HG03378 (cell line): ENCODE measurements at regions not wholly inside any gene's neighbourhood (a gene's known extent, or its start where the extent isn't known, plus 50 kb on each side); places are given as distances from the start of the nearest gene placed in this dataset.
"Not testable (repeated sequence)": the region's sequence is repeated elsewhere in the genome, so short reads cannot be mapped to it uniquely, and the experiment has no call there.

Experiments used
- ATAC-seq: cut with Tn5 transposase; IDR thresholded peaks from one replicate; pipeline ENCODE4 v1.9.1; 2021; ENCODE audit warnings: mild to moderate bottlenecking, moderate library complexity; ENCODE audit not compliant: unreplicated experiment

DNA sequence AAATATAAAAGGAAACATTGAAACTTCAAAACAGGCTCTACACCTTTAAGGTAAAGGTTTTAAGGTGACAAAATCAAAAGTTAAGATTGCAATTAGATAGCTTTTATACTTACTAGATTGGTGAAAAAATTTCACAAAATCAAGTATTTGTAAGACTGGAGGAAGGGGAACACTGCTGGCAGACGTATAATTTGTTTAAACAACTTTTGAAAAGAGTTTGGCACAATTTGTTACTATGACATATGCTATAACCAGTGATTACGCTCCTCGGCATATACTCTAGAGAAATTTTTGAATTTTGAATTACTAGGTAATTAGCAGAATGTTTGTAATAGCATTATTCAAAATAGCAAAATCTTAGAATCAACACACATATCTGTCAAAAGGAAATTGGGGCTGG, 425.0 kb downstream of the LRRIQ3 start:
- no peak for ATAC-seq

DNA sequence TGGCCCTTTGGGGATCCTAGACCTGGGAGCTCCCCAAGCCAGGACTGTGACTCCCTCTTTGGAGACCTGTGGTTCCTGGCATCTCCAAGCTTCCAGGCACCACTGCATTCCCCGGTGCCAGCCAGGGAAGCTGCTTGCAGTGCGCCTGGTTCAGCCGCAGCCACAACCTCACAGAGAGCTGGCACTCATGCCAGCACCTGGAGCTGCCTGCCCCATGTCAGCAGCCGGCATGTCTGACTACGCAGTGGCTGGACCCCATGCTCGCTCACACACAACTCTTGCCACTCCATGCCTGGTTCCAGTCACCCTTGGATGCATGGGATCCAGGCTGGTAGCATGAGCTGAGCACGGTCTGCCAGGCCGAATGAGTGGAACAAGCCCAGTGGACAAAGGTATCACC, 426.6 kb downstream of the LRRIQ3 start:
- no peak for ATAC-seq

DNA sequence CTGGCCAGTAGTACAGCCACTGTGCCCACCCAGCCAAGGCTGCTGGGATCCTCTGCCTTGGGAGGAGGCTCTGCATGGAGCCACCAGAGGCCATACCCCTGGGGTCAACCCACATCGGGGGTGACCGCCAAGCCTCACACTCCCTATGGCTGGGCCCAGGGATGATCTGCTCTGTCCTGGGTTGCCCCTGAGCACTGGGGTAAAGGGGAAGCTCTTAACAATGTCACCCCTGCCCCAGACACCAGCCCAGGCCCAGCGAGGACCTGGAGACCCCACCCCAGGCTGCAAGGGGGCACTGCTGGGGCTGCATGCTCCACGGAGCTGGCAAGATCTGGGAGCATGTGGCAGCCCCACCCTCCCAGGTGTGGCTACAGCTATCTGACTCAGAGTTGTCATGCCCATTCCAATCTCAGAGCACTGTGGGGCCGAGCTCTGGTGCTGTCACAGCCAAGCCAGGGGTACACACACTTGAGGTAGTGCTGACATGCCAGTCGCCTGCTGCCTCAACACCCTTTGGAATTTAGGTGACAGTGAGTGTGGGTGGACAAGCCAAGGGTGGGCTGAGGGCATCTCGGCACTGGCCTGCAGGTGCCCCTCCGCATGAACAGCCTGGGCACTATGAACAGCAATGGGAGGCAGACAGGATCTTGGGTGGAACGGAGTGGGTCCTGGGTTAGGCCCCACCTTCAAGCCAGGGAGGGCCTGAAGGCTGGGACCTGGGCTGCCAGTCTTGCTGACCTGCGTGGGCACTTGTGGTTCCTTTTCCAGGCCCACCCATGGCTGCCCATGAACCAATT, 427.7 kb downstream of the LRRIQ3 start:
- ATAC-seq, result no peak

DNA sequence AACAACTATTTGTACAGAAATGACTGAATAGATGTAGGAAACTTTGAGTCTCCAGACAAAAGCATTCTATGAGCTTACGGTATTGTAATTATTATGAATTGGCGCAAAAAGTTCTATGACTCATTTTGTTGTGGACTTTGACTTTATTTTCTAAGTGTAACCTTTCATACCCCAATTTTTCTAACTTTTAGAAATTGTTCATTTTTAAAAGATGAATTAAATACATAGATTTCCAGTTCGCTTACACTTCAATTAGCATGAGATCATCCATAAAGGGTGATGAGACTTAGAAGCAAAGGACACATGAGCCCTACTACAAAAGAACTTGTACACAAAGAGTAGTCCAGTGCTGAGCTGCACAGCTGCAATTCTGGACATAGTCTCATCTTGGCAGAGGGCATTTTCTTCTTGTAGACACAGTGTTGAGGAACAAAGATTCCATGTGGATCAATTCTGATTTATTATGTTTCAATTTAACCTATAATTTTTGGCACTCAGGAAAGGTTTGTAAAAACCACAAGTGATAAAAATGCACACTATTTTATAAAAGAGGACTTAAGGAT, 431.1 kb downstream of the LRRIQ3 start:
- ATAC-seq, result no peak

DNA sequence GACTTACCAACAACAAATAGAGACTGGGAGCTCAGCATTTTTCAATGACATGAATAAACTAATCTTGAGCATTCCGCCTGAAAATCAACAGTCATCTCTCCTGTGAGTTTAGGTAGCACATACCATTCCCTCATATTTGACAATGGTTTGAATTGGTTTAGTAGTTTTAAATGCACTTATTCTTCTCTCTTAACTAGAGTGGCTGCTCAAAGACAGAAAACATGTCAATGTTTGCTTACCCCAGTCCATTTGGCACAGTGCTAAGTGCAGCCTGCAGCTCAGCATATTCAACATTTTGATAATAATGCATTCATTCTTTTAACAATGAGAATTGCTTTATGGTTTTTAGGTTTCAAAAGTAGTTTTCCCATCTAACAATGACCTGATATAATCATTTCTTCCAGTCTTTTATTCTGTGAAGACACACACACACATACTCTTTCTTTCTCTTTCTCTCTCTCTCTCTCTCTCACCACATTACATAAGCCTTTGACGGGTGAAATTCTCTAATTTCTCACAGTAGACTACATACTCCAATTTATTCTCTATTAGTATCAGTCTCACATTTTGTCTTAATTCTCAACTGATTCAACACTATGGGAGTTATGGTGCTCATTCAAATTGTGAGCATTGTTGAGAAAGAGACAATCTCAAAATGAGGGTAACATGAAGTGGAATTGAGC, 432.3 kb downstream of the LRRIQ3 start:
- ATAC-seq, result no peak

DNA sequence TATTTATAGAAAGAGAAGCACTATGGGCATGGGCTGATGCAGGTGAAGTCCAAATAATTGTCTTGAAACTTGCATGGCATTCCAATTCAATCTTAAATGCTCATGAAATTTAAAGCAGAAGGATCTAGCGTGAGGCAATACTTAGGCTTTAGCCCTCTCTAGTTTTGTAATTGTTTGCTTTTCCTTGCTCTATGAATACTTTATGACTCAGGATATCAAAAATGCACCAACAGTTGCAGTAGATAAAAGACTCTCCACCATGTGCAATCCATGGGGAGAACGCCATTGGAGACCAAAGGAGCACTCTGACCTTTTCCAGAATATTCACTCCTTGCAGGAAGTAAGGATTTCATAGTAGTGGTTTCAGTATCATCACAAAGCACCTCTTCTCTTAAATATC, 436.4 kb downstream of the LRRIQ3 start:
- ATAC-seq, result no peak

DNA sequence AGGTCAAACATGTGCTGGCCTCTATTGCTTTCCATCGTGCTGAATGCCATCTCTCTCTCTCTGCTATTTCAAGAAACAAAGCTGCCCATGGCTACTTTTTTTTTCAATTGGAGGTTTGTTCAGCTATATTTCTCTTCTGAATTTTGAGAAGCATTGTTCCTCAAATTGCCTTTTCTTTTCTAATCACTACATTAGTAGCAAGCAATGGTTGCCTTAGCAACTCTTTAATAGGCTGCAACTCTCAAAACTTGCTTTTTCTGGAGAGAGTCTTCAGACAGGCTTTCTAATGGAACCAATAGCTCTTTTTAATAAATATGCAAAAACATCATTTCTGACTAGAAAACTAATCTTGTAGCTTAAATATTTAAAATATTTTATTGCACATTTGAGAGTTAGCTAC, 439.0 kb downstream of the LRRIQ3 start:
- ATAC-seq, result no peak

DNA sequence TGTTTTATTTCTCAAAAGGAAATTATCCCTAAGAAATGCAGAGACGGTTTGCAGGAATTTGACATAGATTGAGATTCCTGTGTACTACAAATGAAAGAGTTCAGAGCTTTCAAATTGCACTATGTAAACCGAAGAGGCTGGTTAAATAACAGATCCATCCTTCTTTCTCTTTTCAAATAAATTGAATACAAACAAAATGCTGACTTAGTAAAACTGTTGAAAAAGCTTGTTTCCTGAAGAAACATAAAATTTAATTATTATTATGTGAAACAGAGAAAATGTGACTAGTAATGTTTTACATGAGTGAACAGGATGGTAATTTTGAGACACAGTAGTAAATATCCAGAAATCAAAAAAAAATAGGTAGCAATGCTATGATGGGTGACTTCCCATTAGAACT, 441.2 kb downstream of the LRRIQ3 start:
- ATAC-seq, result no peak

DNA sequence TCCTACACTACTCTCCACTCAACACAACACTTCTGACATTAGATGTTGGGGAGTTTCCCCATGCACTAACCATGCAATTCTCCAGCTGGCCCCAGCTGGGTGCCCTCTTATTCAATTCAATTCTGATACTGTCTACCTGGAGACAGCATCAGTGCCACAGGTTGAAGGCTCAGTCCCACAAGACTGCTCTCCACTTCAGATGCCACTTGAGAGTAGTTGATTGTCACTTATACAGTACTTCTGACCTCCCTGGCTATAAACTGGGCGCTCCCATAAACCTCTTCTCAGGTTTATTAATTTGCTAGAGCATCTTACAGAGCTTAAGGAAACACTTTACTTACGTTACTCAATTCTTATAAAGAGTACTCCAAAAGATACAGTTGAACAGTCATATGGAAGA, 442.3 kb downstream of the LRRIQ3 start:
- no peak for ATAC-seq

DNA sequence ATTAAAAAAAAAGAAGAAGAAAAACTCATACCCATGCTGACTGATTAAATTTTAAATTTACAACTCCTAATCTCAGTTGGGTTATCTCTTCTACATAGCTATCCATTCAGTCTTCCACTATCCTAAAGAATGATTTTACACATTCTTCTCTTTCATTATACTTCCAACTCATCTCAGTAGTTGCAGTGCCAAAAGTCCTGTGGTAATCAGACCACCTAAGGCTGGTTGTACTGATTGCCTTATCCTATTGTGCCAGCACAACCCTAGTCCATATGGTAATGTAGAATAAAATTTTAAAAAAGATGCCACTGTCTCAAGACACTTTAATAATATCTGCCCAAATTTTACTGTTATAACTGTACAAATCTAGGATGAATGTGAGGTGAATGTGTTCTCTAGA, 448.0 kb downstream of the LRRIQ3 start:
- no peak for ATAC-seq

DNA sequence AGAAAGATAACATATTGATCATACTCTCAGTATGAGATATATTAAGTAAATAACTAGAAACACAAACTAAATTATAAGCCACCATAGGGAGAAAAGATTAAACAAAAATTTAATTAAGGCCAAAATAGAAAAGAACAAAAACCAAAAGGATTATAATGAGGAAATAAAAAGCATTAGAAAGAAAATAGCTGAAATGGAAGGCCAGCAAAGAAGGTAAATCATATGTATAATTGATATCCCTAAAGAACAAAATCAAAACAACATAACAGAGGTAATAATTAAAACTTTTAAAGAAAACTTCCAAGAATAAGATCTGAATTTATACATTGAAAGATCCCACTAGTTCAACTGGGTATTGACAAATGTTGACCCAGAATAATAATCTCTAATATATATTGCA, 453.0 kb downstream of the LRRIQ3 start:
- no peak for ATAC-seq

DNA sequence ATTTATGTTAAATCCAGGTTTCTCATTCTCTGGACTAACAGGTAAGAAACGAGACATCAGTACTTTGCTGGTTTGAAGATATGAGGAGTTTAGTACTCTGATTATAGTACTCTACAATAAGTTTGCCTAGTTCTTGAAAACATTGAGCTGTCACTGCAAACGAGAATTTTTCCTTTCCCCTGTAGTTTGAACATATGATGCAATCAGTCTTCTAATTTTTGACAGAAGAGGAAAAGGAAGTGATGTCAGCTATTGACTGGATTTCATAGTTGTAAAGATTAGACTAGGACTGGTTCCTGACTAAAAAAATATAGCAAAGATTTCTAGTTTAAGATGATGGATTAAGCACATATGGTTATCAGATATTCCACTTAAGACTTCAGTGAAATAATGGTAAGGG, 461.9 kb downstream of the LRRIQ3 start:
- ATAC-seq, result no peak

DNA sequence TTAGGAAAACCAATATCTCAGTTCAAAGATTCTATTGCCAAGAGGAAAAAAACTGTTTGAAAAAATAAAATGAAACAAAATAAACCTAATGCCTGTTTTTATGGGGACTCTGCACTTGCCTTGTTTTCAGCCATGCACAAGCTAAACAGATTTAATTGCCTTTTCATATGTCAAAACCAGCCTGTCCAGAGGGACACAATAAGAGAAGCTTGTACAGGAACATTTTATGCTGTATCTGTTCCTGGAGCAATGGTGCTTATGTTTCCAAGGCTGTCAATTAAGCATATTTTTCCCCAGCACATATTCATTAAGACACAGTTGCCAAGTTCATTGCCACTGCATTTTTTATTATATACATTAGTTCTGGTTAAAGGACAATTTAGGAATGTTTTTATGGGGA, 470.9 kb downstream of the LRRIQ3 start:
- ATAC-seq, result no peak

DNA sequence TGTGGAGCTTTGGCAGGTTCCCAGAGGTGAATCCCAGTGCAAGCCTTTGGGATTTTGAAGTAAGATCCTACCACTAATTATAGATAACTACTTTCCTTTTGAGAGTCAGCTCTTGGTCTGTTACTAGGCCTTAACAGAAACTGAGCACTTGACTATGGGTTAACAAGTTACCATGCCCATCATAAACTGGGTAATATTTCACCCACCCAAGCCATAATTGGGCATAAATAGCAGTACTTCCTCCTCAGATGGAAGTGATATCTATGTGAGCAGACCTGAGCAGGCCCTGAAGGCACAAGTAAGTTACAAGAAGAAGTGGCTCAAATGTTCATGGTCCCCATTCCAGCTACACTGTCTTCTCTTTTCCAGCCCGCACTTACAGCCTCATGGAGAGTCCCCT, 475.9 kb downstream of the LRRIQ3 start:
- ATAC-seq, result no peak

DNA sequence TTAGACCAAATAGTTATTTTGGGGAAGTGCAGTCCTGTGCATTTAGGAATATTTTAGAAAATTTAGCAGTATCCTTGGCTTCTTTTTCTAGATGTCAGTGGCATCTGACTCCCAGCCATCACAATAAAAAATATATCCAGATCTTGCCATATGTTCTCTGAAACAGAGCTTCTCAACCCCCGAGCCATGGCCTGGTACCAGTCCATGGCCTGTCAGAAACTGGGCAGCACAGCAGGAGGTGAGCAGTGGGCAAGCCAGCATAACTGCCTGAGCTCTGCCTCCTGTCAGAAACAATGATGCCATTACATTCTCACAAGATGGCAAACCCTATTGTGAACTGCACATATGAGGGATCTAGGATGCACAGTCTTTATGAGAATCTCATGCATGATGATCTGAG, 480.0 kb downstream of the LRRIQ3 start:
- no peak for ATAC-seq

DNA sequence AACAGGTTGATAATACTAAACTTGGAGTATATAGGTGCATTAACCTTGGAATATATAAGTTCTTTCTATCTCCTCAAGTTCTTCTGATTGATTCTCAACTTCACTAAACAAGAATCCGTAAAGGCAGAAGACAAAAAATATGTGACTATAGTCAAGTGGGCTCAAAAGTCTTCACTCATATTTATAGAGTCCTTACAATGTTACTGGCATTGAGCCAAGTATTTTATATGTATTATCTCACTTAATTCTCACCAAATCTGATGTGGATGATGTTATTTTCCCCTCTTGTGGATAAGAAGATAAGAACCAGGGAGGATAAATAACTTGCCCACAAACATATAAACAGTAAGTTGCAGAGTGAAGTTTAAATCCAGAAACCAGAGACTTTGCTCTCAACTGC, 486.9 kb downstream of the LRRIQ3 start:
- no peak for ATAC-seq

DNA sequence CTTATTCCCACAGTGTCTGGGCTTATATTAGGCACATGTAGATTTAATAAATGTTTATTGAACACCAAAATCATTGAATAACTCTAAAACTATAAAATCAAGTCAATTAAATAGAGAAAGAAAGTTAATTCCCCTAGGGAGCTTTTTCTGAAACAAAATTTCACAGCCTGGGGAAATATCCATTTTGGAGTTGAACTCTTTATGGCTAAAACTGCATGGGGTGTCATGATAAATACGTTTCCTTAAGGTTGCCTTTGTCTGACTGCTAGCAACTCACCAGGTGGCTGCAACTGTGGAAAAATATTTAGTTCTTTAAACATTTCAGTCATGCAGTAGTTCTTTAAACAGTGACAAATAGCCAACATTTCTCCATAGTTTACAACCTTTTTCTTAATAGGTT, 496.1 kb downstream of the LRRIQ3 start:
- ATAC-seq, result no peak

DNA sequence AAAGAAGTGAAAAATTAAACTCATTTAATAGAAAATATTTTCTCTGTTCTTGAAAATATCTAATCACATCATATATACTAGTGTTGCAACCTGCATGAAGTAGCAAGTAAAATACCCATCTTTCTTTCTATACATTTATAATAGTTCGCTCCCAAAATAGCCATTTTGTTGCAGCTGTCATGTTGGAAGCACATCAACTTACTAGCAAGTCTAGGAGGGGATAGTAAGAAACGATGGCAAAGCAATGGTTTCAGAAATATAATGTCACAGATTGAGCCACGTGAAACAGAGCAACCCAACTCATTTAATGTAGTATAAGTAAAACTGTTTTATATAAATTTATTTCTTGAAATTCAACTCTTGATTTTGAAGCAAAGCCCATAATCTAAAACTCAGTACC, 521.8 kb downstream of the LRRIQ3 start:
- ATAC-seq, result no peak

DNA sequence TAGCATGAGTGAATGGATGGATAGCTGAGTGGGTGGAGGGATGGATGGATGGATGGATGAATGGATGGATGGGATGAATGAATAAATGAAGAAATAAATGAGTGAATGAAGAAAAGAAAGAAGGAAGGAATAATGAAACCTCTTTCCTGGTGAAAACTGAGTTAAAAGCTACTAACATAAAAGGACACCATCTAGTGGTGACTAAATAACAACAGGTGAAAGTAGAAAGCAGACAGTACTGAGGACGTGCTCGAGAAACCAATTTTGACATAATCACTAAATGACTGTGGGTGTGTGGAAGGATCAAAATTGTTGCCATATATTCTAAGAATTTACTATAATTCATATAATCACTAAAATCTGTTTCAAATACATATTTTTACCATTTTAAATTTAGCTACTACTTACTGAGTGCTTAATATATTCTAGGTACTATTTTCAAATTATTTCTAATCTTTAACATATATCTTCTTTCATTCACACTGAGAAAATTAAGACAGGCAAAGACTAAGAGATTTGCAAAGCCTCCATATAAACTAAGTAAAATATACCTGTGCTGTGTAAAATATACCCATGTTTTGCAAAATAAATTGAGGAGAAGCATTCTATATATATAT, 522.9 kb downstream of the LRRIQ3 start:
- peak; percentile 62 for ATAC-seq

DNA sequence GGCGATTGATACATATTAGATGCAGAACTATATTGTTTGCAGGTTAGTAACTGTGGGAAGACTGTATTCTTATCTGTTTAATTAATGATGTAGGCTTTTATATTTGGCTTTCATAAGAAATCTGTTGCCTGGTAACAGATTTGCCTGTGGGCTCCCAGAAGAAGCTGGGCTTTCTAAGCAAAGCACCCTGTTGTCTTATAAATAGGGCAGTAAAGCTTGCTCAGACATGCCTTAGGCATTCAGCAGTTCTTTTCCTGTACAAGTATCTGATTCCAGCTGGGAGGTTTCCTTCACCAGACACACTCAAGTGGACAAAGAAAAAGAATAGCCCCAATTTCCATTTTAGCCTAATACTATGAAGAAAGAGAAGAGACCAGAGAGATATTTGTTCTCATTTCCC, 524.0 kb downstream of the LRRIQ3 start:
- no peak for ATAC-seq

DNA sequence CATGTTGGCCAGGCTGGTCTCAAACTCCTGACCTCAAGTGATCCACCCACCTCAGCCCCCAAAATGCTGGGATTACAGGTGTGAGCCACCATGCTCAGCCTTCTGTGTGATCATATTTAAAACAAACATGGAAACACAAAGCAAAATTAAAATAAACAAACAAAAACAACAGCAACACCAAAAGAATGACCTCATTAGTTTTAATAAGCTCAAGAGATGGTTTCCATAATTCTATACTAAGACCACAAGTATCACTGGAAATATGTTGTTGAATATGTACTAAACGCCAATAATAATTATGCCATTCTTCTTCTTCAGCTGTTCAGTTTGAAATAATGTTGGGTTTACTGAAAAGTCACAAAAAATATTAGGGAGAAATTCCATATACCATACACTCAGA, 526.4 kb downstream of the LRRIQ3 start:
- ATAC-seq, result no peak

DNA sequence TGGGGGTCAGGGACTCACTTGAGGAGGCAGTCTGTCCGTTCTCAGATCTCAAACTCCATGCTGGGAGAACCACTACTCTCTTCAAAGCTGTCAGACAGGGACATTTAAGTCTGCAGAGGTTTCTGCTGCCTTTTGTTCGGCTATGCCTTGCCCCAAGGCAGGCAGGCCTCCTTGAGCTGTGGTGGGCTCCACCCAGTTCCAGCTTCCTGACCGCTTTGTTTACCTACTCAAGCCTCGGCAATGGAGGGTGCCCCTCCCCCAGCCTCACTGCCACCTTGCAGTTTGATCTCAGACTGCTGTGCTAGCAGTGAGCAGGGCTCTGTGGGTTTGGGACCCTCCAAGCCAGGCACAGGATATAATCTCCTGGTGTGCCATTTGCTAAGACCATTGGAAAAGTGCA, 530.0 kb downstream of the LRRIQ3 start:
- not testable (repeated sequence) for ATAC-seq
